ENCODE measurements at regions not wholly inside any gene's neighbourhood (a gene's known extent, or its start where the extent isn't known, plus 50 kb on each side); places are given as distances from the start of the nearest gene placed in this dataset.

DNA sequence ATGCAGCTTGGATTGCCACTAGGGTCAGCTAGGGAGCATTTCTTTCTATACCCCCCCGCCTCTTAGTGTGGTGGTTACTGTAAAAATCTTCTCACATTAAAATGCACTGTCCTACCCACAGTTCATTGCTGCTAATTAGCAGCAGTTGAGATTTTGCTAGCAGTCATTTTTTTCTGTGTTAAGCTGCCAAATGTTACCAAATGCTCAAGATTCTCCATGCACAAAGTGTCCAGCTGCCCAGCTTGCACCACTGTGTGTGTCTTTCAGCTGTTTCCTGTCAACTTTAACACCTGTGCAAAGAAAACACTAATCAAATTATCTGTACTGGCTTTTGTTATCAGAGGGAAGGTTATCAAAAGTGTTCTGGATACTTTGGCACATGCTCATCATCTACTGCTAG lies 679.3 kb downstream of the NR4A2 start:
- H3K79me1 ChIP-seq (ENCODE audit: low read depth, low read length) = no peaks in the 10 kb centered on the region
- no peak overlapping the region for H3K9ac ChIP-seq (replicated peaks in 1 of 4; ENCODE audit: extremely low read depth in 1 of 4, low read depth in 3 of 4, low read length in 3 of 4)
- ChIA-PET POLR2A (ENCODE audit: partially characterized antibody) (no interaction called here), CTCF (ENCODE audit: partially characterized antibody) (interaction anchor here (0.7 to 0.9 kb wide), 2 partner anchors 58 to 496 kb away, joined by 3 read pairs; no protein-coding TSS in a partner anchor)
- H4K5ac ChIP-seq (ENCODE audit: insufficient read length, low read depth, low read length) = no peak overlapping the region
- H3K79me2 ChIP-seq (ENCODE audit: control insufficient read depth in 1 of 2, insufficient read depth in 2 of 2, low read length in 2 of 2) = no peaks in the 10 kb centered on the region
- no peaks in the 10 kb centered on the region for H3K4me1 ChIP-seq (replicated peaks in 1 of 4; ENCODE audit: control insufficient read depth in 3 of 4, insufficient read depth in 4 of 4, low read length in 3 of 4)
- H3K27ac ChIP-seq (ENCODE audit: low read depth, low read length) = no peak overlapping the region
- no peak overlapping the region for H2BK120ac ChIP-seq (replicated peaks; ENCODE audit: low read depth, low read length)
- H3K23me2 ChIP-seq (ENCODE audit: low read depth, low read length) = no peaks in the 10 kb centered on the region
- H4K91ac ChIP-seq (replicated peaks; ENCODE audit: insufficient read length, low read length) = no peak overlapping the region
- no peaks in the 10 kb centered on the region for H3K36me3 ChIP-seq (ENCODE audit: control insufficient read depth in 2 of 4, insufficient read depth in 4 of 4, low read length in 3 of 4)
- no peak overlapping the region for H2BK20ac ChIP-seq (ENCODE audit: low read length)
- no peaks in the 10 kb centered on the region for H3K9me3 ChIP-seq (ENCODE audit: insufficient read depth in 2 of 2, low read depth in 1 of 2, low read length in 1 of 2)
- no peak overlapping the region for H2BK15ac ChIP-seq (ENCODE audit: low read length)
- H2AFZ ChIP-seq (ENCODE audit: low read length) = 0 out of 2 replicates have a peak overlapping the region, but pooled peaks have one; percentile 50
- no peaks in the 10 kb centered on the region for H3K27me3 ChIP-seq (replicated peaks in 1 of 4; ENCODE audit: control insufficient read depth in 3 of 4, extremely low read depth in 1 of 4, insufficient read depth in 3 of 4, low read length in 3 of 4)
- no peak for FAIRE-seq
- H2BK12ac ChIP-seq (ENCODE audit: low read depth, low read length) = no peak overlapping the region
- no peak overlapping the region for H3K4me3 ChIP-seq (ENCODE audit: extremely low read depth in 1 of 4, insufficient read depth in 2 of 4, low read depth in 3 of 4, low read length in 4 of 4)
- H3K23ac ChIP-seq (ENCODE audit: insufficient read length) = no peak overlapping the region
- peak overlapping the region; percentile 67 for H3K56ac ChIP-seq (replicated peaks; ENCODE audit: insufficient read length, low read depth, low read length)
- no peak for DNase-seq (ENCODE audit: low read depth in 1 of 2, low spot score in 2 of 2)
- TF ChIP-seq CHD2 (IDR thresholded peaks at IDR 0.05; ENCODE audit: low read length) = no peak
- TF ChIP-seq SIX5 (IDR thresholded peaks at IDR 0.05; ENCODE audit: low read depth, low read length) = no peak
- TF ChIP-seq BCL11A (IDR thresholded peaks at IDR 0.05; ENCODE audit: low read depth in 2 of 2, low read length in 2 of 2) = no peak
- TF ChIP-seq, protein P1, sequence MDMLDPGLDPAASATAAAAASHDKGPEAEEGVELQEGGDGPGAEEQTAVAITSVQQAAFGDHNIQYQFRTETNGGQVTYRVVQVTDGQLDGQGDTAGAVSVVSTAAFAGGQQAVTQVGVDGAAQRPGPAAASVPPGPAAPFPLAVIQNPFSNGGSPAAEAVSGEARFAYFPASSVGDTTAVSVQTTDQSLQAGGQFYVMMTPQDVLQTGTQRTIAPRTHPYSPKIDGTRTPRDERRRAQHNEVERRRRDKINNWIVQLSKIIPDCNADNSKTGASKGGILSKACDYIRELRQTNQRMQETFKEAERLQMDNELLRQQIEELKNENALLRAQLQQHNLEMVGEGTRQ (IDR thresholded peaks at IDR 0.05; ENCODE audit: low read length) = no peak
- TF ChIP-seq SP1 (IDR thresholded peaks at IDR 0.05; ENCODE audit: low read depth, low read length) = no peak
- TF ChIP-seq RAD21 (IDR thresholded peaks at IDR 0.05 in 1 of 2, conservative IDR thresholded peaks at IDR 0.05 in 1 of 2; ENCODE audit: low read depth in 2 of 2, low read length in 2 of 2) = no peak
- TF ChIP-seq CREB1 (IDR thresholded peaks at IDR 0.05) = no peak
- no peak for TF ChIP-seq RFX5 (IDR thresholded peaks at IDR 0.05; ENCODE audit: borderline replicate concordance, low read depth, low read length)
- H3K14ac ChIP-seq (ENCODE audit: insufficient read length) = no peak overlapping the region
- no peak overlapping the region for H3K18ac ChIP-seq (ENCODE audit: extremely low read depth, low read length)
- H2BK5ac ChIP-seq (ENCODE audit: low read depth, low read length) = no peak overlapping the region
- H3K4me2 ChIP-seq (ENCODE audit: insufficient read depth in 1 of 2, low read depth in 2 of 2, low read length in 2 of 2) = no peak overlapping the region
- WGBS, 2 experiments (ENCODE audit: extremely low coverage in 1 of 2, insufficient coverage in 1 of 2, insufficient read length in 1 of 2, insufficient replicate concordance in 2 of 2, low coverage in 1 of 2, low lambda C conversion rate in 2 of 2, missing lambda C conversion rate in 1 of 2) = 86% methylated on average over 1 of the region's 1 CpG; no CpG with 5 or more reads in 1 of the 2 experiments
- H4K8ac ChIP-seq (ENCODE audit: extremely low read depth, insufficient read depth, low read length) = no peak overlapping the region
- H2AK5ac ChIP-seq (ENCODE audit: low read depth, low read length) = no peak overlapping the region
- no peak overlapping the region for H3K4ac ChIP-seq (replicated peaks; ENCODE audit: insufficient read length, low read depth, low read length)
- H4K20me1 ChIP-seq (replicated peaks in 1 of 2; ENCODE audit: control insufficient read depth in 1 of 2, insufficient read depth in 2 of 2, low read length in 2 of 2) = no peaks in the 10 kb centered on the region

Measured in H1 (cell line).